Stimulated activated CD4-positive, alpha-beta T cell treated with anti-CD3 and anti-CD28 coated beads, TNF-alpha, amount 100 ng/mL, for 48 hours (primary cell): ENCODE measurements at regions not wholly inside any gene's neighbourhood (a gene's known extent, or its start where the extent isn't known, plus 50 kb on each side); places are given as distances from the start of the nearest gene placed in this dataset.

ENCODE experiments used
- DNase-seq, 3 donors: peaks; one replicate each; pipeline ENCODE4 v3.0.0-alpha.2; 2020; ENCODE audit warnings: low read depth in 3 of 3

GRCh38 chr14:71703477-71703876 is 228.8 kb upstream of the RGS6 start:
- no peak for DNase-seq

DNA sequence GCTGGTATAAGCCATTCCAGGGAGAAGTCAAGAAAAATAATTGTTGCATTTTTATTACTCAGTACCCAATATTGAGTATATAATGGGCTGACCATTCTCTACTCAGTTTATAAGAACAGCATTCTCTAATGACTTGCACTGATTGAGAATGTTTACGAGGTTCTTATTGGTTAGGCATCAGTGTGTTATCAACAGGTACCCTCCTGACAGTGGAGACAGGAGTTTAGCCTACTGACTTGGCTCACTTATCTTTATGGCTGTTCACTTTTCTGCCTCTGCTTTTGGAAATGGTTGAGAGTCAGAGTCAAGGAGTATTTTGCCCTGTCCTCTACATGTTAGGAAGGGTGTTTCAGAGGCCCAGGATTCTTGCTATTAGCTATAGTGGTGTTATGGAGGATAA is 228.0 kb upstream of the RGS6 start:
- DNase-seq, result no peak

- DNase-seq, result no peak
Observed at GRCh38 chr14:71705460-71705859, 226.8 kb upstream of the RGS6 start.

- no peak for DNase-seq
Observed at GRCh38 chr14:71709076-71709475, 223.2 kb upstream of the RGS6 start.

- DNase-seq, result no peak
Observed at GRCh38 chr14:71709987-71710386, 222.2 kb upstream of the RGS6 start.

DNA sequence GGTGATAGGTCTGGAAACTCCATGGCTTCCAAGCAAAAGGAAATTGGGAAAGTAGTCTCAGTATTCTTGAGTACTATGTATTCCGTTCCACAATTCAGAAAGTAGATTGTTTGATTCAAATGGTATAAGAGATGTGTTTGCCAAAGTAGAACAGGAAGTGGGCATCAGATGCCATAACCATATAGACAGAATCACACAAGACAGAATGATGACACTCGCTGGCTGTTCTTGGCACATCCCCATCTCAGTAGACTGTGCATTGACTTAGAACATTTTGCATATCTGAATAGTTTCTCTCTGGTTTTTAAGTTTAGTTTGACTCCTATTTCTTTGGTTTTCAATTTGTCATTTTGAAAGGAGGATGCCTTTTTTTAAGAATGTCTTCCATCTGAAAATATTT is 221.1 kb upstream of the RGS6 start:
- DNase-seq, result no peak

DNA sequence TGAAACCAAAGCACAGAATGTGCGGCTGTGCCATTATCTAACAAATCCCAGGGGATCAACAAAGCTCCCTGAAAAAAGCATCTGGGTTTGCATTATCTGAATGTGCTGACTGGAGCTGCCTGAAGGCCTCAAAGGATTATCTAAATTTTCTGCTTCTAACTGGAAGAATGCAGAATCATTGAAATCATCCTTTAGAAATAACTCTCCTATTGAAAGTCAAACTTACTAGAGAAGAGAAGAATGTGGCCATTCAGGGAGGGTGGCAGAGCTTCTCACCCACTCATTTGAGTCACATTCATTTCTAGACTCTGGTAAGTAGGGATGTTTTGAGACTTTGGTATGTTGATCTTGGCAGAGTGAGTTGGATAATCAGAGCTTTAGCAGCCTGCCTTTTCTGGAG is 220.6 kb upstream of the RGS6 start:
- DNase-seq, result no peak

GRCh38 chr14:71712478-71712877 is 219.8 kb upstream of the RGS6 start:
- DNase-seq, result no peak

GRCh38 chr14:71713016-71713415 is 219.2 kb upstream of the RGS6 start:
- no peak for DNase-seq

GRCh38 chr14:71713451-71713850 is 218.8 kb upstream of the RGS6 start:
- DNase-seq, result no peak

- no peak for DNase-seq
Observed at GRCh38 chr14:71714225-71714624, 218.0 kb upstream of the RGS6 start.

GRCh38 chr14:71716041-71716772 is 216.0 kb upstream of the RGS6 start:
- no peak for DNase-seq

GRCh38 chr14:71720978-71721624 is 211.1 kb upstream of the RGS6 start:
- DNase-seq, result peak in 1 of 3 donors; percentile 12

DNA sequence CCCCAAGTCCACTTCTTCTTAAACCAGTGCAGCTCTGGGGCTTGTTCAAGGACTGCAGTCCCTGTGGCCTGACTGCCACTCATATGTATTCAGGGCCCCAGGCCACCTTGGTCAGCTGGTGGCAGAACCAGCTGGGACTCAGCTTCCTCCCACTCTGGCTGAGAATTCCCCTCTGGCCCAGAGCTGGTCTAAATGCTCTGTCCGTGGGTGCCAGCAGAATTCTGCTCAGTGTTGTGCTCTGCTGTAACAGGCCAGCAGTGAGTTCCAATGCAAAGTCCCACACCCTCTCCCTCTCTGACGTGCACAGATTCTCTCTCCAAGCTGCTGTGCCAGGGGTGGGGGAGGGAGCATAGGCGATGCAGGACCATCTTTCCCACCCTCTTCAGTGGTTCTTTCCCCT is 210.4 kb upstream of the RGS6 start:
- DNase-seq, result no peak

- no peak for DNase-seq
Observed at GRCh38 chr14:71722885-71723284, 209.3 kb upstream of the RGS6 start.

GRCh38 chr14:71725922-71726579 is 206.2 kb upstream of the RGS6 start:
- DNase-seq, result no peak

DNA sequence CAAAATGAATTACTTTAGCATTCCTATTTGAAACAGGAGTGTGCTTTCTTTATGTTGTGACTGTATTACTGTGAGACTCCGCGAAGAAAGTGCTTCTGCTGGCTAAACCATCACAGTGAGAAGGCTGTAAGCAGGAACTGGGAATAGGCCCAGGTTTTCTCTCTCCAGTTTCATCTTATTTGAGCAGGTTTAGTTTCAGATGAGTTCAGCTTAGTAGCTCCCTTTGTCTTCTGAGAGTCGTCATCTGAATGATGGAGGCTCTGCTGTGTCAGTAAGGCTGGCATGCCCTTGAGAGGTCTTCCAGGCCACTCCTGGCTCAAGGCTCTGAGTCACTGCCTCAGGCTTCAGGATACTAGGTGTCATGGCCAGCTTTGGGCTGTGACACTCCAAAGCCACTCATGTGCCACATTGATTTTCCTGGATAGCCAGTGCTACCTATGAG is 205.6 kb upstream of the RGS6 start:
- no peak for DNase-seq

DNA sequence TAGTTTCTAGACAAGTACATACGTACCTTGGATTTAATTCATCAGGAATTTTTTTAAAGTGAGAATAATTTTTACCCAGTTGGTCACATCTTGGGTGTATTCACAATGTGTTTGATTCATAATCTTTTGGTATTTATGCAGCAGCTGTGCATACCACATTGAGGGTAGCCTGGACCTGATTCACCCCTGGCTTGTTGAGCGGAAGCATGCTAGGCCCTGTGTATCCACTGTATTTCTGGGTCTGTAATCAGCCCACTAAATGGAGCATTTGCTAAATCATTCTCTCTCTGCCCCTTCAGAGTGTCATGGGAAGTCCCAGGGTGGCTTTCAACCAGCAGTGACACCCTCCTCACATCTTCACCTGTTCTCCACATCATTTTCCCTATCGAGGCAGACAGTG is 203.8 kb upstream of the RGS6 start:
- no peak for DNase-seq

GRCh38 chr14:71729596-71729995 is 202.6 kb upstream of the RGS6 start:
- no peak for DNase-seq

GRCh38 chr14:71730471-71730870 is 201.8 kb upstream of the RGS6 start:
- no peak for DNase-seq

- DNase-seq, result no peak
Observed at GRCh38 chr14:71731096-71731495, 201.1 kb upstream of the RGS6 start.

GRCh38 chr14:71733210-71733883 is 198.9 kb upstream of the RGS6 start:
- no peak for DNase-seq

- DNase-seq, result no peak
Observed at GRCh38 chr14:71734076-71734475, 198.2 kb upstream of the RGS6 start.
